ENCODE measurements at regions not wholly inside any gene's neighbourhood (a gene's known extent, or its start where the extent isn't known, plus 50 kb on each side); places are given as distances from the start of the nearest gene placed in this dataset.
"Not testable (repeated sequence)": the region's sequence is repeated elsewhere in the genome, so short reads cannot be mapped to it uniquely, and the experiment has no call there.

DNA sequence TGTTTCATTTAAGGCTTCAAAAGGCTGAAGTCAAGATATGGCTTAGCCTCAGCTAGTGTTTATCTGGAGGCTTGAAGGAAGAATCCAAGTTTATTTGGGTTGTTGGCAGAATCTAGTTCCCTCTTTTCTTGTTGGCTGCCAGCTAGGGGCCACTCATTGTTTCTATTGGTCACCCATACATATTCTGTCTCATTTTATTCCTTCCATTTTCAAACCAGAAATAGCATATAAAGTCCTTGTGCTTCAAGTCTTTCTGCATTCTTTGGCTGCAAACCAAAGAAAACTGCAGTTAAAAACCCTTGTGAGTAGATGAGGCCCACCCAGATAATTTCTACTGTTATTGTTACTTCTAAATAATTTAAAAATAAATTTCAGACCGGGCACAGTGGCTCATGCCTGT, 301.7 kb downstream of the OXSM start:
- TF ChIP-seq, protein P1, sequence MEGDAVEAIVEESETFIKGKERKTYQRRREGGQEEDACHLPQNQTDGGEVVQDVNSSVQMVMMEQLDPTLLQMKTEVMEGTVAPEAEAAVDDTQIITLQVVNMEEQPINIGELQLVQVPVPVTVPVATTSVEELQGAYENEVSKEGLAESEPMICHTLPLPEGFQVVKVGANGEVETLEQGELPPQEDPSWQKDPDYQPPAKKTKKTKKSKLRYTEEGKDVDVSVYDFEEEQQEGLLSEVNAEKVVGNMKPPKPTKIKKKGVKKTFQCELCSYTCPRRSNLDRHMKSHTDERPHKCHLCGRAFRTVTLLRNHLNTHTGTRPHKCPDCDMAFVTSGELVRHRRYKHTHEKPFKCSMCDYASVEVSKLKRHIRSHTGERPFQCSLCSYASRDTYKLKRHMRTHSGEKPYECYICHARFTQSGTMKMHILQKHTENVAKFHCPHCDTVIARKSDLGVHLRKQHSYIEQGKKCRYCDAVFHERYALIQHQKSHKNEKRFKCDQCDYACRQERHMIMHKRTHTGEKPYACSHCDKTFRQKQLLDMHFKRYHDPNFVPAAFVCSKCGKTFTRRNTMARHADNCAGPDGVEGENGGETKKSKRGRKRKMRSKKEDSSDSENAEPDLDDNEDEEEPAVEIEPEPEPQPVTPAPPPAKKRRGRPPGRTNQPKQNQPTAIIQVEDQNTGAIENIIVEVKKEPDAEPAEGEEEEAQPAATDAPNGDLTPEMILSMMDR (IDR thresholded peaks at IDR 0.05; ENCODE audit: poor library complexity, severe bottlenecking), result no peak
- no peak for ATAC-seq (ENCODE audit: low read depth)
- Histone ChIP-seq H3K4me3 (ENCODE audit: severe bottlenecking) (no peak overlapping the region), H3K36me3 (ENCODE audit: low read depth) (no peaks in the 10 kb centered on the region), H3K27me3 (ENCODE audit: insufficient read depth, poor library complexity, severe bottlenecking) (no peaks in the 10 kb centered on the region), H3K4me1 (ENCODE audit: insufficient read depth, poor library complexity, severe bottlenecking) (no peaks in the 10 kb centered on the region), H3K27ac (ENCODE audit: poor library complexity, severe bottlenecking) (no peak overlapping the region), H3K9me3 (ENCODE audit: severe bottlenecking) (peaks cover 4% of the 10 kb centered on the region)
- DNase-seq (ENCODE audit: low spot score), result no peak

GRCh38 chr3:26097111-26097510, 307.2 kb downstream of the OXSM start:
- H3K36me3 ChIP-seq (ENCODE audit: low read depth); H3K9me3 ChIP-seq (ENCODE audit: severe bottlenecking); DNase-seq (ENCODE audit: low spot score); H3K4me1 ChIP-seq (ENCODE audit: insufficient read depth, poor library complexity, severe bottlenecking); H3K27ac ChIP-seq (ENCODE audit: poor library complexity, severe bottlenecking); H3K4me3 ChIP-seq (ENCODE audit: severe bottlenecking); ATAC-seq (ENCODE audit: low read depth); H3K27me3 ChIP-seq (ENCODE audit: insufficient read depth, poor library complexity, severe bottlenecking): not testable (repeated sequence)

GRCh38 chr3:26099692-26100091, 309.8 kb downstream of the OXSM start:
- Histone ChIP-seq H3K4me3 (ENCODE audit: severe bottlenecking) (no peak overlapping the region), H3K36me3 (ENCODE audit: low read depth) (no peaks in the 10 kb centered on the region), H3K4me1 (ENCODE audit: insufficient read depth, poor library complexity, severe bottlenecking) (no peaks in the 10 kb centered on the region), H3K27me3 (ENCODE audit: insufficient read depth, poor library complexity, severe bottlenecking) (no peaks in the 10 kb centered on the region), H3K27ac (ENCODE audit: poor library complexity, severe bottlenecking) (no peak overlapping the region), H3K9me3 (ENCODE audit: severe bottlenecking) (no peaks in the 10 kb centered on the region)
- ATAC-seq (ENCODE audit: low read depth), result no peak
- DNase-seq (ENCODE audit: low spot score), result no peak
- TF ChIP-seq, protein P1 (IDR thresholded peaks at IDR 0.05; ENCODE audit: poor library complexity, severe bottlenecking), result no peak

GRCh38 chr3:26100176-26100575, 310.3 kb downstream of the OXSM start:
- no peaks in the 10 kb centered on the region for H3K27me3 ChIP-seq (ENCODE audit: insufficient read depth, poor library complexity, severe bottlenecking)
- H3K27ac ChIP-seq (ENCODE audit: poor library complexity, severe bottlenecking), result no peak overlapping the region
- no peaks in the 10 kb centered on the region for H3K9me3 ChIP-seq (ENCODE audit: severe bottlenecking)
- no peak for ATAC-seq (ENCODE audit: low read depth)
- H3K36me3 ChIP-seq (ENCODE audit: low read depth), result no peaks in the 10 kb centered on the region
- H3K4me1 ChIP-seq (ENCODE audit: insufficient read depth, poor library complexity, severe bottlenecking), result no peaks in the 10 kb centered on the region
- TF ChIP-seq, protein P1 (IDR thresholded peaks at IDR 0.05; ENCODE audit: poor library complexity, severe bottlenecking), result no peak
- H3K4me3 ChIP-seq (ENCODE audit: severe bottlenecking), result no peak overlapping the region
- DNase-seq (ENCODE audit: low spot score), result no peak

DNA sequence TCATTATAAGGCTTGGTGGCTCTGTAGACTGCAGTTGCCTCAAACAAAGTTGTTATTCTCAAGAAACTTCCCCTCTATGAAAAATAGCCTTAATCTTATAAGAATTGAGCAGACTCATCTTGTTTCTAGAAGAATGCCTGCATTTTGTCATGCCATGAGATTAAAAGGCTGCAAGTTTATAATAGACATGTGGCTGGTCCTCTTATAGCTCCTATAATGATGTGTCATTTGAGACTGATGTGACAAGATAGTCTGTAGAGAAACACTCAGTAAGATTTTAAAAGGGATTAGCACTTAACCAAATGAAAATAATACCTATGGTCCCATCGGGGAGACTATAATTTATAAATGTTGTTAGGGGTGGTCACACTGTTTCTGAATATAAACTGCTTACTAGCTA, 312.5 kb downstream of the OXSM start:
- no peaks in the 10 kb centered on the region for H3K36me3 ChIP-seq (ENCODE audit: low read depth)
- no peaks in the 10 kb centered on the region for H3K4me1 ChIP-seq (ENCODE audit: insufficient read depth, poor library complexity, severe bottlenecking)
- no peak for DNase-seq (ENCODE audit: low spot score)
- H3K9me3 ChIP-seq (ENCODE audit: severe bottlenecking), result no peaks in the 10 kb centered on the region
- H3K27me3 ChIP-seq (ENCODE audit: insufficient read depth, poor library complexity, severe bottlenecking), result no peaks in the 10 kb centered on the region
- no peak for ATAC-seq (ENCODE audit: low read depth)
- H3K4me3 ChIP-seq (ENCODE audit: severe bottlenecking), result no peak overlapping the region
- H3K27ac ChIP-seq (ENCODE audit: poor library complexity, severe bottlenecking), result no peak overlapping the region
- TF ChIP-seq, protein P1 (IDR thresholded peaks at IDR 0.05; ENCODE audit: poor library complexity, severe bottlenecking), result no peak
